ENCODE measurements at regions not wholly inside any gene's neighbourhood (a gene's known extent, or its start where the extent isn't known, plus 50 kb on each side); places are given as distances from the start of the nearest gene placed in this dataset.

GRCh38 chr5:143698574-143698973, 113.4 kb upstream of the HMHB1 start:
- Histone ChIP-seq H3K27ac (no peak overlapping the region), H3K36me3 (ENCODE audit: low read depth, missing control alignments) (no peaks in the 10 kb centered on the region), H3K4me1 (no peaks in the 10 kb centered on the region), H3K4me3 (no peak overlapping the region), H3K27me3 (no peaks in the 10 kb centered on the region), H3K9me3 (no peaks in the 10 kb centered on the region)
- intact Hi-C loops (cut with DNase I; ENCODE audit: low total_unique reads): no loop called here
- no peak for DNase-seq
- TF ChIP-seq POLR2A (IDR thresholded peaks at IDR 0.05): no peak
- TF ChIP-seq CTCF (IDR thresholded peaks at IDR 0.05): no peak
- WGBS, 2 donors: 82 to 88% methylated on average over 3 of the region's 3 CpGs

GRCh38 chr5:143696921-143697320, 115.0 kb upstream of the HMHB1 start:
- Histone ChIP-seq H3K9me3 (no peaks in the 10 kb centered on the region), H3K4me1 (no peaks in the 10 kb centered on the region), H3K36me3 (ENCODE audit: low read depth, missing control alignments) (no peaks in the 10 kb centered on the region), H3K27me3 (no peaks in the 10 kb centered on the region), H3K4me3 (no peak overlapping the region), H3K27ac (no peak overlapping the region)
- DNase-seq: no peak
- no peak for TF ChIP-seq CTCF (IDR thresholded peaks at IDR 0.05)
- no peak for TF ChIP-seq POLR2A (IDR thresholded peaks at IDR 0.05)
- intact Hi-C loops (cut with DNase I; ENCODE audit: low total_unique reads): no loop called here
- WGBS, 2 donors: 89% methylated on average over 4 of the region's 4 CpGs

GRCh38 chr5:143695941-143696340, 116.0 kb upstream of the HMHB1 start:
- no peak for DNase-seq
- WGBS, 2 donors: 83 to 94% methylated on average over 1 of the region's 1 CpG
- no peaks in the 10 kb centered on the region for H3K36me3 ChIP-seq (ENCODE audit: low read depth, missing control alignments)
- H3K27ac ChIP-seq: no peak overlapping the region
- H3K9me3 ChIP-seq: no peaks in the 10 kb centered on the region
- no peaks in the 10 kb centered on the region for H3K4me1 ChIP-seq
- intact Hi-C loops (cut with DNase I; ENCODE audit: low total_unique reads): no loop called here
- no peaks in the 10 kb centered on the region for H3K27me3 ChIP-seq
- TF ChIP-seq CTCF (IDR thresholded peaks at IDR 0.05) (no peak), POLR2A (IDR thresholded peaks at IDR 0.05) (no peak)
- no peak overlapping the region for H3K4me3 ChIP-seq

- no peak for DNase-seq
- intact Hi-C loops (cut with DNase I; ENCODE audit: low total_unique reads): no loop called here
- TF ChIP-seq CTCF (IDR thresholded peaks at IDR 0.05): no peak
- TF ChIP-seq POLR2A (IDR thresholded peaks at IDR 0.05): no peak
Measured at GRCh38 chr5:143695244-143695864, 116.6 kb upstream of the HMHB1 start.

GRCh38 chr5:143694357-143694756, 117.6 kb upstream of the HMHB1 start:
- WGBS, 2 donors: 89 to 92% methylated on average over 4 of the region's 4 CpGs
- no peak for DNase-seq

More at GRCh38 chr5:143695244-143695864, 116.6 kb upstream of the HMHB1 start:
- Histone ChIP-seq H3K36me3 (ENCODE audit: low read depth, missing control alignments) (no peaks in the 10 kb centered on the region), H3K27ac (no peak overlapping the region), H3K27me3 (no peaks in the 10 kb centered on the region), H3K9me3 (no peaks in the 10 kb centered on the region), H3K4me3 (no peak overlapping the region), H3K4me1 (no peaks in the 10 kb centered on the region)
- WGBS, 2 donors: 87 to 93% methylated on average over 7 of the region's 7 CpGs

More at GRCh38 chr5:143694357-143694756, 117.6 kb upstream of the HMHB1 start:
- Histone ChIP-seq H3K27me3 (no peaks in the 10 kb centered on the region), H3K9me3 (no peaks in the 10 kb centered on the region), H3K36me3 (ENCODE audit: low read depth, missing control alignments) (no peaks in the 10 kb centered on the region), H3K4me1 (no peaks in the 10 kb centered on the region), H3K4me3 (no peak overlapping the region), H3K27ac (no peak overlapping the region)
- no peak for TF ChIP-seq CTCF (IDR thresholded peaks at IDR 0.05)
- TF ChIP-seq POLR2A (IDR thresholded peaks at IDR 0.05): no peak
- intact Hi-C loops (cut with DNase I; ENCODE audit: low total_unique reads): no loop called here
